EL (cell line): ENCODE measurements at regions not wholly inside any gene's neighbourhood (a gene's known extent, or its start where the extent isn't known, plus 50 kb on each side); places are given as distances from the start of the nearest gene placed in this dataset.
"Not testable (repeated sequence)": the region's sequence is repeated elsewhere in the genome, so short reads cannot be mapped to it uniquely, and the experiment has no call there.

Source experiments
- DNase-seq: peaks from one replicate; pipeline ENCODE4 v3.0.0-alpha.2; 2016

DNA sequence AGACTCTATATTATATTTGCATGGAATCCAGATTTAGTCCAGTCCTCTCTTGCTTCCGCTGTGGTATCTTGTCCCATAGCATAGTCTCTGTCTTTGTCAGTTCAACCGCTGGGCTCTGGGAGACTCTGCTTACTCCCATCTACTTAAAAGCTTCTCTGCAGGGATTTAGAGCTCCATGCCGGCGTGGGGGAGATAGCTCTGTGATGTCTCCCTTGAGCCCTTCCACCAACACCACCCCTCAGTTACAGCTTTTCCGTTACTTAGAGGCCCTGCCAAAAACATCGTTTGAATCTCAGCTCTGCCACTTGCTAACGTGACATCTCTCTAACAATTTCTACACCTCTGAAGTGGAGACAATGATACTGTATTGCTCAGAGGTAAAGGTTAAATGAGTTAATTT, 306.1 kb upstream of the ZNF608 start:
- DNase-seq = no peak

DNA sequence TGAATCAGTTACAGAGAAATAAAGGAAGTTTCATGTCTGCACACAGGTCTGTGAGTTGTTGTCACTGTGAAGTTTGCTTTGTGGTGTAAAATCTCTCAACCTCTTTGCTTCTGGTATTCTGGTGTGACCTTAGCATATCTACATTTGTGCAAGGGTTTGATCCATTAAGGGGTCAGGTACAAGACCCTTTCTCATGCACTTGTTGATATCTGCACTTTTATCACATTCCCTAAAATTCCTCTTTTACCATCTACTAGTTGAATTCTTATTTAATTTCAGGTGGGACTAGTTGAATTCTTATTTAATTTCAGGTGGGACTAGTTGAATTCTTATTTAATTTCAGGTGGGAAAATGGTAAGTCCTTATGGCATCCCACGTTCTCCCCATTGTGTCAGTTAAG, 306.7 kb upstream of the ZNF608 start:
- DNase-seq = no peak

DNA sequence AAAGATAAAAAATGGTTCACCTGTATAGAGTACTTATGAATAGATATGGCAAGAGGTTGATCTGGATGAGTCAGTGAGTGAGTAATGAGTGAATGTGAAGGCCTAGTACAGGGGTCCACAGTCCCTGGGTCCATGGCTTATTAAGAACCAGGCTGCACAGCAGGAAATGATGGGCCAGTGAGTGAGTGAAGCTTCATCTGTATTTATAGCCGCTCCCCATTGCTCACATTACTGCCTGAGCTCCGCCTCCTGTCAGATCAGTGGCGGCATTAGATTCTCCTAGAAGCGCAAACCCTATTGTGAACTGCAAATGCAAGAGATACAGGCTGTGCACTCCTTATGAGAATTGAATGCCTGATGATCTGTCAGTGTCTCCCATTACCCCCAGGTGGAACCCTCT, 307.7 kb upstream of the ZNF608 start:
- no peak for DNase-seq

DNA sequence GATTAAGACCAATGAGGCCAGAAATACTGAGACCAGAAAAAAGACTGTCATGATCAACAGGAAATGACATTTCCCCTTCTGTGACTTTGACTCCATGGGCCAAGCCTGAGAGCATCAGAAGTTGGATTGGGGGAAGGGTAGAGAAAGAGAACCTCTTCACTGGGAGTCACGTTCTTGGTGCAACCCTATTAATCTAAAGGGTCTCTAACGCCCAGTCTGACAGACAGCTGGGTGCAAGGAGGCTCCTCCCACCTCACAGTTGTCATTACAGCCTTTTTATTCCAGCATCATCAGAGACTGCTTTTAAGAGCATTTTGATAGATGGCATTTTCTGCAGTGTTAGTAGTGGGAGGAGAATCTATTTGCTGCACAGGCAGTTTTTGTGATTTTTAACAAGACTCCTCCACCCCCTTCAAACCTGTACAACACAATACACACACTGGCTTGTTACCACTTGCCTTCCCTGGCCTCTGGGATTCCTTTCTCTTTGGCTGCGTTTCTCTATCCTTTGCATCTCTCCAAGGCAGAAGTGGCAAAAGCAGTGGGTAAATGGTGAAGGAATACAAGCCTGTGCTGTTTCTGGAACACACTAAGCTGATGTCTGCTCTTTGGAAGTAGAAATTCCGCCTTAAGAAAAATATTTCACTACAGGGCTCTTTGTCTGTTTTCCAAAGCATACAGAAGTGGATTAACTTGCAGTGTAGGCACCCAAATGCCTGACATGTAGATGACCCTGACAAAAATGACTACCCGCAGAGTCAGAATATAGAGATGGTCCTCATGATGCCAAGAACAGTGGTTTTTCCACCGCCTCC, 310.4 kb upstream of the ZNF608 start:
- DNase-seq = no peak

DNA sequence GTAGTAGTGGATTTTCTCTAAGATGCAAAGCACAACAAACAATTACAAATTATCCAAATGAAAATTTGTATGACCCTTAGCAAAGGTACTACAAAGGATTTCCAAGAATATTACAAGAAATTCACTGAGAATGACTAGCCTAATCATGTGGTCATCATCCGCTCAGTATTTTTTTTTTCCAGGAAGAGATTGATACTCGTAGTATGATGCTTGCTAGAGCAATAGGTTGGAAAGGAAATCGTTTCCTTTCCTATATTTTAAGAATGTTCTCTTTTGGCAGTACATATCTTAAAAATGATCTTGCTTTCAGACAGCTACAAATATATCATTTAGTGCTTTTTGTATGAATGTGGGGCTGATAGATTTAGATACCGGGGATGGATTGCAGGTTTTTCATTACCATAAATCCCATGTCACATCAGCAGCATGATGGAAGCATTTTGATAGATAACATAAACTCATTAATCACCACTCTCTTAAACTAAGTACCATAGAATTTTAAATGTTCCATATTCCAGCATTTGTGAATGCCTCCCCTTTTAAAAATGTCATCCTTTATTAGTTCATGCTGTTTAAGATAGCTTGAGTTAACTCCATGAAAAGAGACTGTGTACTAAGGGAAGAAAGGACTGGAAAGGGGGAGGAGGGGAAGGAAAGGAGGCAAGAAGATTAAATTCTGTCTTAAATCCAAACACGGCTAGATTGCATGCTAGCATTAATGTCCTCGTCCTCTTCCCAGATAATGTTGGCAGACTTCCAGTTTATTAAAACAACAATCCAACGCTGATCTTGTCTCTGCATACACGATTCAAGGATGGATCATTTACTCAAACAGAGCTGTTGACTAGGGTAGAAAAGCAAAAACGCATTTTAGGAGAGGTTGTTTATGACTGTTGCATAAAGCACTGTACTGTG, 311.7 kb upstream of the ZNF608 start:
- DNase-seq = peak; percentile 44

DNA sequence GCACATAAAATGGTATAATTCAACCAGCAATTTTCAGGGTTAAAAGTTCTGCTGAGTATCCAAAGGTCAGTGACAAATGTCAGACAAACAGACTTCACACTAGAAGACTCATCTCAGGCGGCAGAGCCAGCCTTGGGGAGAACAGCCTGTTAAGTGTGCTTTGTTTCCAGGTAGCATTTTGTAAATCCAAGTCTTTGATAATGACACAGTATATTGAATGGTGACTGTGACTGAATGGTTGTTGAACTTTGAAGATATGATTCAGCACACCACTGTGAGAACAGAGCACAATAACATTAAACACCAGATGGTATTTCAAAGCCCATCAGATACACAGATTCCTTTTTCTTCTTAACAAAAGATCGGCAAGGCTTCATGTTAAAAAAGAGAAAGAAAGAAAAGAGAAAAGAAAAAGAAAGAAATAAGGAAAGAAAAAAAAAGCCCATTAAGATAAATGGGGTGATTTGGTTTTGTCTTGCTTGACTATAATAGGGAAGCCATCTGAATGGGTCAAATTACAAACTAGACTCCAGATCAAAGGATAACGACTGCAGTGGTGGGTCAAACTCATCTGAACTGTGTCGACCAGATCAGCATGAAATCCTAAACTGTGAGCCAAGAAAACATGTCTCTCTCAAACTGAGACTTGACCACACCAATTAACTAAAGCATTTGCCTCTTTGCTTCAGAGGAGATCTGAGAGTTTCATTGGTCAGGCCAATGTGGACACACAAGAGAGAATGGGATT, 313.0 kb upstream of the ZNF608 start:
- no peak for DNase-seq

DNA sequence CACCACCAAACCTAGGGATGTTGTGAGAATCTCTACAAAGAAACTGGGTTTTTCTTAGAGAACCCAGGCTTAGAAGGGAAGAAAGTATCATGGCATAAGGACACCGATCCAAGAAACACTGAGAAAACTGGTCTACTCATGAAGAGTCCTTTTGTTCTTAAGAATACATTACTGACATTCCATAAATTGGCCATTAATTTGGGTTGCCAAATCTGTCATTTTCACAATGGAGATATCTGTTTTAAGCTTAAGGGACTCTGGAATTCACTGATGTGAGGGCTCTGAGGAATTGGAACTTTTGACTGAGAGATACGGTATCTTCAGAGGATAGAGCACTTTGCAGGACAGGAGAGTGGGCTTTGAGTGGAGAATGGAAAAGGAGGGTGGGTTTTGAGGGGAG, 315.3 kb upstream of the ZNF608 start:
- DNase-seq = no peak

DNA sequence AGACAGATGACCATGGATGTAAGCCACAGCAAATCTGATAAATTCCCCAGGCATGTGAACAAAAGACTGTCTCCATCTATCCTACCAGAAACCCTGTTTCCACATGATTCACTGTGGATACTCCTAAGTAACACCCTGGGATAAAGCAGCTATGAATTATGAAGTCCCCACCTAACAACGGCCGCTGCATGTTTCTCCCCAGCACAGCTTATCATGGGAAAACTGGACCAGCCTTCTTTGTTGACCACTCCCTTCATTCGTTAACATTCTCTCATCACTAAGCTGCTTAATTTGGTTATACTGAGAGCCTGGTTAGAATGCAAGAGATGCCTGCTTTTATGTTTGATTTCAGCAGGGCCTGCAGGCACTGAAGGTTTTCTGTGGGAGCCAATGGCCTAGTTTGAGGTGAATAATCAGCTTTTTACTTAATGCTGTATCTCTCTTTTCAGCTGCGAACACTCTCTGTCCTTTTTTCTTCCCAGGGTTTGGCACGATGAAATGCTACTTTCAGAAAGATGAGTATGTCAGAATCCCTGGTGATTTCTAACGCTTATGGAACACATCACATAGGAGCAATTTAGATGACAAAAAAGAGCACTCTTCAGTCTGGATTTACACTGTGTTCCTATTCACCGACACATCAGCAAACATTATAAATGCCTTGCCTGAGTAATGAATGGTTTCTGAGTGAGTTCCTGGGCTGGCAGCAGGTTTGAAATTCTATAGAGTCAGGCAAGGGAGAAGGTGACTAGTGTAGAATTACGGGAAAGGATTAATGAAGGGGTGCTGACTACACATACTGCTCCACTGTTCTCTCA, 318.4 kb upstream of the ZNF608 start:
- DNase-seq = no peak

DNA sequence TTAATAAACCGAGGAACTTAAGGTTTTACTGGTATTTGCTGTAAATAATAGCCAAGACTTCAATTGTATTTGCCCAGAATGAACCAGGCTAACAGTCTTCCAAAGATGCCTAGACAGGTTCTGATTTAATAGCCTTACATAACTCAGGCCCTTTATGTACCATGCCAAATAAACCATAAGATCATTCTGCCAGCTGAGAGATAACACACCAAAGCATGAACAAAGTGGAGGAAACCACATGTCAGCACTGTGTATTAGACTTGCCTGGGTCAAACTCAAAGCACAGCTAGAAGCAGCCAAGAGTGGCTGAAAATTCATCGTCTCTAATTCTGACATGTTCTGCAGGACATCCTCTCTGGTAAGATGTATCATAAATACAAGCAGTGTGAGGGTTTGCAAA, 319.3 kb upstream of the ZNF608 start:
- no peak for DNase-seq

DNA sequence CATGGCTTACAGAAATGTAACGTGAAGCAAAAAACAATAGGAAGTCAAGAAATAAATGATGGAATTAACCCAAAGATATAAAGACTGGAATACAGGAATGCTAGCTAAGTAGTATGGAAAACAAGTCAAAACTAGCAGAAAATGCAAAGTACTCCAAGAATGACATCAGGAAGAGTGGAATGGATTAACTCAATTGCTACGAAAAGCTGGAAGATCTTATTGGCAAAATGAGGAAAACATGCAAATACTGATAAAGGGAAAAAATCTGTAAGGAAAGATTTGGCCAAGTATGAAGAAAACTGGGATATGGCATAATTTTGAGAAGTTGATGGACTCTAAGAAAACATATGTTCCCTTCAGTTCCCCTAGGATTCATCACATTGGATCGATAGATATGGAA, 324.5 kb upstream of the ZNF608 start:
- no peak for DNase-seq

DNA sequence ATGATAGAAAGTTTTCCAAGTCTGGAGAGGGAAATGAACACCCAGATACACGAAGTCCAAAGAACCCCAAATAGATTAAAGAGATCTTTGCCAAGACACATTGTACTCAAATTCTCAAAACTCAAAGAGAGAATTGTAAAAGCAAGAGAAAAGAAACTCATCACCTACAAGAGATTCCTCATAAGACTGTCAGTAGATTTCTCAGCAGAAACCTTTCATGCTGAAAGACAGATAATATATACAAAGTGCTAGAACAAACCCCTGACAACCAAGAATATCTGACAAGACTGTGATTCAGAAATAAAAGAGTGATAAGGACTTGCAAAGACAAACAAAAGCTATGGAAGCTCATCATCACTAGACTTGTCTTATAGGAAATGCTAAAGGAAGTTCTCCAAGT, 326.7 kb upstream of the ZNF608 start:
- no peak for DNase-seq

DNA sequence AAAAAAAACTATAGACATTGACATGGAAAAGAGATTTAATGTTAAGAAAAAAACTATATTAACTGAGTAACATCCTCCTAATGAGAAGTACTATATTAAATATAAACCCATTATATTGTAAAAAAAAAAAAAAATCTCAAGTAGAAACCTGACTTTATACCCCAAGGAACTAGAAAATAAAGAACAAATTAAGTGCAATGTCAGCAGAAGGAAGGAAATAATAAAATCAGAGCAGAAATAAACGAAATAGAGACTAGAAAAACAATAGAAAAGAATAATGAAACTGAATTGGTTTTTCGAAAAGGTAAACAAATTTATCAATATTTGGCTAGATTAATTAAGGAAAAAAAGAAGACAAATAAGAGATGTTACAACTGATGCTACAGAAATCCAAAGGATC, 329.1 kb upstream of the ZNF608 start:
- no peak for DNase-seq

DNA sequence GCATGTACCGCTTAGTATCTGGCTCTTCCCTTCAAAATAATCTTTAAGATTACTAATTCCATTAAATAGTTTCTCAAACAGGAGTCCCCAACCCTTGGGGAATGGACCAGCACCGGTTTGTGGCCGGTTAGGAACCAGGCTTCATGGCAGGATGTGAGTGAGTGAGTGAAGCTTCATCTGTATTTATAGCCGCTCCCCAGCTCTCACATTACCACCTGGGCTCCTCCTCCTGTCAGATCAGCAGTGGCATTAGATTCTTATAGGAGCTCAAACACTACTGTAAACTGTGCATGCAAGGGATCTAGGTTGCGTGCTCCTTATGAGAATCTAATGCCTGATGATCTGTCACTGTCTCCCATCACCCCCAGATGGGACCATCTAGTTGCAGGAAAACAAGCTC, 332.6 kb upstream of the ZNF608 start:
- DNase-seq = not testable (repeated sequence)

DNA sequence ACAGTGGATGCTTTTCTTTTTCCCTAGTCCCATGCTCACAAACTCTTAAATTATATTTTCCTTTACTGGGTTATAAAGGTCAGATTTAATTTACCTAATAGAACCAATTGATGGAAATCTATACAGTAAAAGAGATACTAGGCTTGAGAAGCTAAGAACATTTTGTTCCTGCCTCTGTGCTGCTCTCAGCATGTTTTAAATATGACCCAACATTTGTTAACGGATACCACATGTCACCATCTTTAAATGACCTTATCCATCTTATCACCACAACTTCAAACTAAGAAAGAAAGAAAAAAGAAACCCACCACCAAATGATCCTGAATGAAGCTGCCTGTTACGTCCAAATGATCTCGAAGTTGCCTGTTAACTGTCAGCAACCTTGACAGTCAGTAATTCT, 334.7 kb upstream of the ZNF608 start:
- DNase-seq = no peak

DNA sequence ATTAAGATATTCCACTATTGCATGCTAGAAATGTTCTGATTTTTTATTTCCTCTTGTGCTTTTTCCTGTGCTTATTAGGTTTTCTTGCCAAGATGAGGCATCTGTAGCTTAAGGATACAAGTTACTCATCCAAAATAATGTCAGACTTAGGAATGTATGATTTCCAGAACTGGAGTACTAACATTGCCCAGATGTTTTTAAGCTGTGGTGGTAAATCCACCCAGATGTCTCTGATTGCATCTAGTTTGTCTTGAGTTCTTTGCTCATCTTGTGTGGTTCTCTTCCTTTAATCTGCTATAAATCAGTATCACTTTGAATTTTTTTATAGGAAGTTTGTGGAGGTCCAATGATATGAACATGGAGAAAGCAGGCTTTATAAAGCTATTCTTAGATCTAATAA, 337.5 kb upstream of the ZNF608 start:
- DNase-seq = peak; percentile 81

DNA sequence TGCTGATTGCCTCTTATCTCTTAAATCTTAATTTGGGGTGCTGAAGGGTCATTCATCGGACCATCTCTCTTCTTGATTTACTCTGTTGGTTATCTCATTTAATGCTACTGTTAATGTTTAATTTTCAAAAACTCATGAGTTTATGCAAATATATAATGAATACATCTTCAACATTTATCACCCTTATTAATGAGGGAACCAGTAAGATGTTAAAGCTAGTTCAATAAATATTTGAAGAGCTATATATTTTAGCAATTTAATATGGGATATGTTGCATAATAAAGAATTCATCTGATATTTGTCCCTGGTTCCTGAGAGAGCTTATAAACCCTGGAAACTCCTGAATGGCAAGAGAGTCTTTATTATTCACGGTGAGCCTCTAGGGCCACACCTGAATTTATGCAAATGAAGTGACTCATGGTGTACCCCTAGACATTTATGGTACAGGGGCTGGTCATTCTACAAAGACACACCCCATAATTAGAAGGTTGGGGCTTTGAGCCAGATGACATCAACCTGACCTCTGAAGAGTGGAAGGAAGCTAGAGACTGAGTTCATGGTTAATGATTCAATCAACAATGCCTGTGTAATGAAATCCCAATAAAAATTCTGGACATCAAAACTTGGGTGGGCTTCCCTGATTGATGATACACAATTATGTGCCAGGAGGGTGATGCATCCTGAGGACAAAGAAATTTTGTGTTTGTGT, 339.5 kb upstream of the ZNF608 start:
- no peak for DNase-seq

DNA sequence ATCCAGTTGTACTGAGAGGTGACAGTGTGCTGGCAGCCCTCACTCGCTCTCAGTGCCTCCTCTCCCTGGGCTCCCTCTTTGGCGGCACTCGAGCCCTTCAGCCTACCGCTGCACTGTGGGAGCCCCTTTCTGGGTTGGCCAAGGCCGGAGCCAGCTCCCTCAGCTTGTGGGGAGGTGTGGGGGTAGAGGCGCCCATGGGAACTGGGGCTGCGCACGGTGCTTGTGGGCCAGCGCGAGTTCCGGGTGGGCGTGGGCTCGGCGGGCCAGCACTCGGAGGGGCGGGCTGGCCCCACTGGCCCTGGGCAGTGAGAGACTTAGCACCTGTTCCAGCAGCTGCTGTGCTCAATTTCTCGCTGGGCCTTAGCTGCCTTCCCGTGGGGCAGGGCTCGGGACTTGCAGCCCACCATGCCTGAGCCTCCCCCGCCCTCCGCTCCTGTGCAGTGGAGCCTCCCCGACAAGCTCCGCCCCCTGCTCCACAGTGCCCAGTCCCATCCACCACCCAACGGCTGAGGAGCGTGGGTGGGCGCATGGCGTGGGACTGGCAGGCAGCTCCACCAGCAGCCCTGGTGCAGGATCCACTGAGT, 342.2 kb upstream of the ZNF608 start:
- DNase-seq = no peak

DNA sequence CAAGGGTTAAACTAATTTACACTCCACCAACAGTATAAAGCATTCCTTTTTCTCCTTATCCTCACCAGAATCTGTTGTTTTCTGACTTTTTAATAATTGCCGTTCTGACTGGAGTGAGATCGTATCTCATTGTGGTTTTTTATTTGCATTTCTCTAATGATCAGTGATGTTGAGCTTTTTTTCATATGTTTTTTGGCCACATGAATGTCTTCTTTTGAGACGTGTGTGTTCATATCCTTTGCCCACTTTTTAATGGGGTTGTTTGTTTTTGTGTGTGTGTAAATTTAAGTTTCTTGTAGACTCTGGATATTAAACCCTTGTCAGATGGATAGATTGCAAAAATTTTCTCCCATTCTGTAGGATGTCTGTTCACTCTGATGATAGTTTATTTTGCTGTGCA, 345.7 kb upstream of the ZNF608 start:
- not testable (repeated sequence) for DNase-seq

DNA sequence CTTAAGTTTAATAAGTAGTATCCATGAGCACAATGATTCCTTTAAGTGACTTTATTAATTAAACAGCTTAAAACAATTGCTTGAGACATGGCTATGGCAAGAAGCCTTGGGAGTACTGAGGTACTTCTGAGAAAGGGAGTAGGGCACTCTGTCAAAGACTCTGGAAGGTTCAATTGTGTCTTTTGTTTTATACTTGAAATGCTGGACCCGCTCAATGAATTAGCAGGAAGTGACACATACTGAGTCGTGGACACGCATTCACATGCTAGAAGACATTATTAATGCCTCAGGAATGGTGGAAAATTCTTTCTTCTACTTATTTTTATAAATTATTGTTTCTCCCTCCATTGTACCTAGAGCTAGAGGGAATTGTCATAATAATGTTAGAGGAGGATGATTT, 347.3 kb upstream of the ZNF608 start:
- DNase-seq = peak; percentile 90

DNA sequence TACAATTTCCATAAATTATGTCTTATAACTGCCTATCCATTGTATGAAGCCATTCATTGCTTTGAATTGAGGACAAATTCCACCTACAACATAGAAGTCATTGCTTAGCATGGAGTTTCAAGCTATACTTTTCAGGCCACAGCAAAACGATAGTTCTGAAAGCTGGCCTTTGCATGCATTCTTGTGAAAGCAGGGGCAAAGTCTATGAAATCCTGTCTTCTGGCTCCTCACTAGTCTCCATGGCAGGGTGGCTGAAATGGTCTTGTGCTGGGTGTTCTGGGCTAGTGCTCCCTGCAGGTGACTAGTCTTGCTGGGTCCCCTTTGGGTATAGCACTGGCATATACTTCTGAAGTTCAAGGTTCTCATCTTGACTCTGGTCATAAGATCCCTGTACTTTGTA, 353.9 kb upstream of the ZNF608 start:
- no peak for DNase-seq

DNA sequence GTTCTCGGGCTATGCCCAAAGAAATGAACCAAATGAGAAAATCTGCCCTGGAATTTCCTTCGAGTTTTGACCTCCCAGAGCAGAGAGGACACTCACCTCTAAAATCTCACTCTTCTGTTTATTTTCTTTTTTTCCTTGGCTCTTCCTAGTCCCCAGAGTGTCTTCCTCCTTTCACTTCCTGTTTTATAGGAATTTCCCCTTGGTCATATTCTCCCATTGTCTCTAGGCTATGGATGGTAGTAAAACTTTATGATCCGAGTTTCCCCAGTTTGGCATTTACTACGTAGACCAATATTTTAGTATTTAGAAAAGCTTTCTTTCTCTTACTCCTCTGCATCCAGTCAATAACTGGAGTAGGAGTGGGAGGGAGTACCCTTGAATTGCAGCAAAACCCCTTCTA, 354.5 kb upstream of the ZNF608 start:
- no peak for DNase-seq

DNA sequence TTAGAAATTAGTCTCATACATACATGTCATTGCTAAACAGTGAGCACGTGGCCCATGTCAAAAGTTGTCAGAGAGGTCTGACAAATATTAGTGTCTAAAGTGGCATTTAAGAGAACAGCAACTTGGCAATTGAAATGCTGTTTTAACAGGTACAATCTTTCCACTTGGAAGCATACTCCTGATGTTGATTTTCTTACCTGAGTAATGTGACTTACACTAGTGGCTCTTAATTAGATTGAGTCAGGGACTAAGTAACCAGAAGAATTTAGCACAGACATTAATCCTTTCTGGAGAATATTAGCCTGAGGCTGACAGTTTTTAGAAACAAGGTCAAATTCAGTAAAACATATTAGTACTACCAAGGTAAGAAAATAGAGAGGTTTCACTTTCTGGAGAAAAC, 357.0 kb upstream of the ZNF608 start:
- no peak for DNase-seq
